ENCODE measurements at regions not wholly inside any gene's neighbourhood (a gene's known extent, or its start where the extent isn't known, plus 50 kb on each side); places are given as distances from the start of the nearest gene placed in this dataset.

DNA sequence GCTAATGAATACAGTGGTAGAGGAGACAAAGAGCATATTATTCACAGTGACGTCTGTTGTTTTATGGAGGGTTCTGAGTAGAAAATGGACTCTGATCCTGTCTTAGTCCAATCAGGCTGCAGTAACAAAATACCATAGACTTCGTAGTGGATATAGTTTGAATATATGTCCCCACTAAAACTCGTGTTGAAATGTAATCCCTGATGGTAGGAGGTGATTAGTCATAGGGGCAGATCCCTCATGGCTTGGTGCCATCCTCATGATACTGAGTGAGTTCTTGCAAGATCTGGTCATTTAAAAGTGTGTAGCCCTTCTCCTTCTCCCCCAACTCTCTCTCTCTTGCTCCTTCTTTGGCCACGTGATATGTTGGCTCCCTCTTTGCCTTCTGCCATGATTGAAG is 82.5 kb downstream of the CD83 start (continued):
- TF ChIP-seq ZXDB (tag by site-specific recombination; IDR thresholded peaks at IDR 0.05) (no peak), ZNF558 (tag by site-specific recombination; IDR thresholded peaks at IDR 0.05) (no peak), KLF9 (tag by site-specific recombination; IDR thresholded peaks at IDR 0.05; ENCODE audit: low read depth) (no peak), ZNF266 (tag by site-specific recombination; IDR thresholded peaks at IDR 0.05; ENCODE audit: low read depth) (no peak), ZNF280C (tag by site-specific recombination; IDR thresholded peaks at IDR 0.05) (no peak), ZNF555 (tag by site-specific recombination; conservative IDR thresholded peaks at IDR 0.05) (no peak), REPIN1 (tag by site-specific recombination; IDR thresholded peaks at IDR 0.05; ENCODE audit: low read depth) (no peak)

GRCh38 chr6:14202947-14203346 is 85.4 kb downstream of the CD83 start:
- H3K4me3 ChIP-seq (ENCODE audit: low read depth, low read length): no peak overlapping the region
- H3K36me3 ChIP-seq (ENCODE audit: control insufficient read depth in 2 of 2, insufficient read depth in 1 of 2, low read length in 2 of 2): no peaks in the 10 kb centered on the region
- no peaks in the 10 kb centered on the region for H3K4me1 ChIP-seq (ENCODE audit: control insufficient read depth, insufficient read depth, low read length)
- H3K27ac ChIP-seq (ENCODE audit: extremely low read depth, low read depth, low read length): no peak overlapping the region
- ChIA-PET CTCF (no interaction called here), POLR2A (no interaction called here)
- TF ChIP-seq ZFP69B (tag by site-specific recombination; IDR thresholded peaks at IDR 0.05) (no peak), GLIS1 (tag by site-specific recombination; IDR thresholded peaks at IDR 0.05) (no peak), ZNF837 (tag by site-specific recombination; IDR thresholded peaks at IDR 0.05) (no peak), YY1 (tag by site-specific recombination; IDR thresholded peaks at IDR 0.05) (no peak), ZNF280C (tag by site-specific recombination; IDR thresholded peaks at IDR 0.05) (no peak), GLIS2 (tag by site-specific recombination; IDR thresholded peaks at IDR 0.05) (no peak), AEBP2 (tag by site-specific recombination; IDR thresholded peaks at IDR 0.05; ENCODE audit: borderline replicate concordance) (no peak), ZNF274 (IDR thresholded peaks at IDR 0.05; ENCODE audit: low read length) (no peak), ZNF274 (tag by site-specific recombination; IDR thresholded peaks at IDR 0.05; ENCODE audit: borderline replicate concordance) (no peak), KLF9 (tag by site-specific recombination; IDR thresholded peaks at IDR 0.05; ENCODE audit: low read depth) (no peak), ZNF658 (tag by site-specific recombination; IDR thresholded peaks at IDR 0.05) (no peak), ZNF701 (tag by site-specific recombination; IDR thresholded peaks at IDR 0.05) (no peak), ZNF792 (tag by site-specific recombination; IDR thresholded peaks at IDR 0.05) (no peak), MYNN (tag by site-specific recombination; IDR thresholded peaks at IDR 0.05; ENCODE audit: borderline replicate concordance) (no peak)
- TF ChIP-seq, protein P1, sequence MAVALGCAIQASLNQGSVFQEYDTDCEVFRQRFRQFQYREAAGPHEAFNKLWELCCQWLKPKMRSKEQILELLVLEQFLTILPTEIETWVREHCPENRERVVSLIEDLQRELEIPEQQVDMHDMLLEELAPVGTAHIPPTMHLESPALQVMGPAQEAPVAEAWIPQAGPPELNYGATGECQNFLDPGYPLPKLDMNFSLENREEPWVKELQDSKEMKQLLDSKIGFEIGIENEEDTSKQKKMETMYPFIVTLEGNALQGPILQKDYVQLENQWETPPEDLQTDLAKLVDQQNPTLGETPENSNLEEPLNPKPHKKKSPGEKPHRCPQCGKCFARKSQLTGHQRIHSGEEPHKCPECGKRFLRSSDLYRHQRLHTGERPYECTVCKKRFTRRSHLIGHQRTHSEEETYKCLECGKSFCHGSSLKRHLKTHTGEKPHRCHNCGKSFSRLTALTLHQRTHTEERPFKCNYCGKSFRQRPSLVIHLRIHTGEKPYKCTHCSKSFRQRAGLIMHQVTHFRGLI (tag by site-specific recombination; IDR thresholded peaks at IDR 0.05): no peak
- TF ChIP-seq, protein P2, sequence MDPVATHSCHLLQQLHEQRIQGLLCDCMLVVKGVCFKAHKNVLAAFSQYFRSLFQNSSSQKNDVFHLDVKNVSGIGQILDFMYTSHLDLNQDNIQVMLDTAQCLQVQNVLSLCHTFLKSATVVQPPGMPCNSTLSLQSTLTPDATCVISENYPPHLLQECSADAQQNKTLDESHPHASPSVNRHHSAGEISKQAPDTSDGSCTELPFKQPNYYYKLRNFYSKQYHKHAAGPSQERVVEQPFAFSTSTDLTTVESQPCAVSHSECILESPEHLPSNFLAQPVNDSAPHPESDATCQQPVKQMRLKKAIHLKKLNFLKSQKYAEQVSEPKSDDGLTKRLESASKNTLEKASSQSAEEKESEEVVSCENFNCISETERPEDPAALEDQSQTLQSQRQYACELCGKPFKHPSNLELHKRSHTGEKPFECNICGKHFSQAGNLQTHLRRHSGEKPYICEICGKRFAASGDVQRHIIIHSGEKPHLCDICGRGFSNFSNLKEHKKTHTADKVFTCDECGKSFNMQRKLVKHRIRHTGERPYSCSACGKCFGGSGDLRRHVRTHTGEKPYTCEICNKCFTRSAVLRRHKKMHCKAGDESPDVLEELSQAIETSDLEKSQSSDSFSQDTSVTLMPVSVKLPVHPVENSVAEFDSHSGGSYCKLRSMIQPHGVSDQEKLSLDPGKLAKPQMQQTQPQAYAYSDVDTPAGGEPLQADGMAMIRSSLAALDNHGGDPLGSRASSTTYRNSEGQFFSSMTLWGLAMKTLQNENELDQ (tag by site-specific recombination; IDR thresholded peaks at IDR 0.05; ENCODE audit: low read depth): no peak
- no peaks in the 10 kb centered on the region for H3K9me3 ChIP-seq (ENCODE audit: control insufficient read depth, insufficient read depth, low read depth, low read length)
